ENCODE measurements at regions not wholly inside any gene's neighbourhood (a gene's known extent, or its start where the extent isn't known, plus 50 kb on each side); places are given as distances from the start of the nearest gene placed in this dataset.
"Not testable (repeated sequence)": the region's sequence is repeated elsewhere in the genome, so short reads cannot be mapped to it uniquely, and the experiment has no call there.

- ATAC-seq (no peak), DNase-seq (no peak)
- H3K4me1 Mint-ChIP-seq (ENCODE audit: low read depth), result peaks cover 7% of the 10 kb centered on the region
- no peaks in the 10 kb centered on the region for H3K9me3 Mint-ChIP-seq (ENCODE audit: insufficient read depth)
- H3K36me3 Mint-ChIP-seq (ENCODE audit: low read depth), result no peaks in the 10 kb centered on the region
- CTCF ChIA-PET, result interaction anchor here (1.8 kb wide), 1 partner anchor 229 kb away, joined by 4 read pairs; no protein-coding TSS in a partner anchor
- no peak overlapping the region for H3K4me3 Mint-ChIP-seq
- POLR2A ChIA-PET, result no interaction called here
- H3K27ac Mint-ChIP-seq, result no peak overlapping the region
- H3K27me3 Mint-ChIP-seq (ENCODE audit: low read depth), result peaks cover 3% of the 10 kb centered on the region
These were observed 73.6 kb upstream of the SLC45A1 start for GRCh38 chr1:8244304-8244703.

- DNase-seq, result no peak
- no peak overlapping the region for H3K4me3 Mint-ChIP-seq
- H3K27me3 Mint-ChIP-seq (ENCODE audit: low read depth), result peaks cover 3% of the 10 kb centered on the region
- CTCF ChIA-PET, result interaction anchor here (1.4 kb wide), 1 partner anchor 9 kb away, joined by 4 read pairs; no protein-coding TSS in a partner anchor
- no peaks in the 10 kb centered on the region for H3K9me3 Mint-ChIP-seq (ENCODE audit: insufficient read depth)
- no peaks in the 10 kb centered on the region for H3K36me3 Mint-ChIP-seq (ENCODE audit: low read depth)
- H3K27ac Mint-ChIP-seq, result no peak overlapping the region
- ATAC-seq, result no peak
- peaks cover 7% of the 10 kb centered on the region for H3K4me1 Mint-ChIP-seq (ENCODE audit: low read depth)
- POLR2A ChIA-PET, result no interaction called here
These were observed 75.4 kb upstream of the SLC45A1 start for GRCh38 chr1:8242498-8242897.

GRCh38 chr1:8241417-8242014, 76.4 kb upstream of the SLC45A1 start:
- Mint-ChIP-seq H3K9me3 (ENCODE audit: insufficient read depth) (no peaks in the 10 kb centered on the region), H3K36me3 (ENCODE audit: low read depth) (no peaks in the 10 kb centered on the region), H3K27ac (no peak overlapping the region), H3K4me1 (ENCODE audit: low read depth) (peaks cover 7% of the 10 kb centered on the region), H3K4me3 (no peak overlapping the region), H3K27me3 (ENCODE audit: low read depth) (peaks cover 5% of the 10 kb centered on the region)
- ChIA-PET POLR2A (no interaction called here), CTCF (interaction anchor here (1.4 kb wide), 1 partner anchor 10 kb away, joined by 4 read pairs; no protein-coding TSS in a partner anchor)
- DNase-seq, result no peak
- ATAC-seq, result no peak

- Mint-ChIP-seq H3K9me3 (ENCODE audit: insufficient read depth) (no peaks in the 10 kb centered on the region), H3K4me1 (ENCODE audit: low read depth) (peaks cover 7% of the 10 kb centered on the region), H3K36me3 (ENCODE audit: low read depth) (no peaks in the 10 kb centered on the region), H3K4me3 (no peak overlapping the region), H3K27ac (no peak overlapping the region), H3K27me3 (ENCODE audit: low read depth) (peaks cover 5% of the 10 kb centered on the region)
- DNase-seq, result no peak
- ChIA-PET CTCF (no interaction called here), POLR2A (no interaction called here)
- ATAC-seq, result no peak
These were observed 78.4 kb upstream of the SLC45A1 start for GRCh38 chr1:8239306-8240023.

- Mint-ChIP-seq H3K27ac (no peak overlapping the region), H3K9me3 (ENCODE audit: insufficient read depth) (no peaks in the 10 kb centered on the region), H3K4me1 (ENCODE audit: low read depth) (peaks cover 7% of the 10 kb centered on the region), H3K4me3 (no peak overlapping the region), H3K36me3 (ENCODE audit: low read depth) (no peaks in the 10 kb centered on the region), H3K27me3 (ENCODE audit: low read depth) (peaks cover 5% of the 10 kb centered on the region)
- CTCF ChIA-PET, result no interaction called here
- POLR2A ChIA-PET, result no interaction called here
- ATAC-seq, result no peak
- DNase-seq, result no peak
These were observed 78.9 kb upstream of the SLC45A1 start for GRCh38 chr1:8239039-8239305.

- no peak overlapping the region for H3K4me3 Mint-ChIP-seq
These were observed 79.5 kb upstream of the SLC45A1 start for GRCh38 chr1:8238141-8239038.

GRCh38 chr1:8232036-8232757, 85.7 kb upstream of the SLC45A1 start:
- DNase-seq (no peak), ATAC-seq (no peak)
- ChIA-PET CTCF (no interaction called here), POLR2A (no interaction called here)
- Mint-ChIP-seq H3K4me1 (ENCODE audit: low read depth) (no peaks in the 10 kb centered on the region), H3K27me3 (ENCODE audit: low read depth) (peaks cover 19% of the 10 kb centered on the region), H3K9me3 (ENCODE audit: insufficient read depth) (no peaks in the 10 kb centered on the region), H3K27ac (no peak overlapping the region), H3K4me3 (no peak overlapping the region), H3K36me3 (ENCODE audit: low read depth) (no peaks in the 10 kb centered on the region)

More at GRCh38 chr1:8238141-8239038, 79.5 kb upstream of the SLC45A1 start:
- ChIA-PET CTCF (no interaction called here), POLR2A (no interaction called here)
- Mint-ChIP-seq H3K4me1 (ENCODE audit: low read depth) (peaks cover 7% of the 10 kb centered on the region), H3K27ac (no peak overlapping the region), H3K36me3 (ENCODE audit: low read depth) (no peaks in the 10 kb centered on the region), H3K27me3 (ENCODE audit: low read depth) (peaks cover 5% of the 10 kb centered on the region), H3K9me3 (ENCODE audit: insufficient read depth) (no peaks in the 10 kb centered on the region)
- ATAC-seq (no peak), DNase-seq (no peak)

- no peak overlapping the region for H3K27ac Mint-ChIP-seq
- H3K36me3 Mint-ChIP-seq (ENCODE audit: low read depth), result no peaks in the 10 kb centered on the region
- POLR2A ChIA-PET, result no interaction called here
- no peak for DNase-seq
- no peak for ATAC-seq
- peaks cover 24% of the 10 kb centered on the region for H3K27me3 Mint-ChIP-seq (ENCODE audit: low read depth)
- CTCF ChIA-PET, result no interaction called here
- H3K4me1 Mint-ChIP-seq (ENCODE audit: low read depth), result no peaks in the 10 kb centered on the region
- H3K4me3 Mint-ChIP-seq, result no peak overlapping the region
- H3K9me3 Mint-ChIP-seq (ENCODE audit: insufficient read depth), result no peaks in the 10 kb centered on the region
These were observed 87.7 kb upstream of the SLC45A1 start for GRCh38 chr1:8230292-8230621.

- H3K4me3 Mint-ChIP-seq, result no peak overlapping the region
- H3K27ac Mint-ChIP-seq, result no peak overlapping the region
- no peaks in the 10 kb centered on the region for H3K4me1 Mint-ChIP-seq (ENCODE audit: low read depth)
- POLR2A ChIA-PET, result no interaction called here
- no peak for ATAC-seq
- H3K27me3 Mint-ChIP-seq (ENCODE audit: low read depth), result peaks cover 24% of the 10 kb centered on the region
- no peak for DNase-seq
- CTCF ChIA-PET, result no interaction called here
- no peaks in the 10 kb centered on the region for H3K36me3 Mint-ChIP-seq (ENCODE audit: low read depth)
- H3K9me3 Mint-ChIP-seq (ENCODE audit: insufficient read depth), result no peaks in the 10 kb centered on the region
These were observed 89.7 kb upstream of the SLC45A1 start for GRCh38 chr1:8228253-8228652.

- DNase-seq; ATAC-seq; H3K9me3 Mint-ChIP-seq (ENCODE audit: insufficient read depth); H3K4me1 Mint-ChIP-seq (ENCODE audit: low read depth); CTCF ChIA-PET; H3K36me3 Mint-ChIP-seq (ENCODE audit: low read depth); H3K27ac Mint-ChIP-seq; H3K4me3 Mint-ChIP-seq: not testable (repeated sequence)
- POLR2A ChIA-PET, result interaction anchor here (0.7 kb wide), 1 partner anchor 18 kb away, joined by 3 read pairs; no protein-coding TSS in a partner anchor
- H3K27me3 Mint-ChIP-seq (ENCODE audit: low read depth), result peaks cover 24% of the 10 kb centered on the region
These were observed 90.2 kb upstream of the SLC45A1 start for GRCh38 chr1:8227674-8228073.

GRCh38 chr1:8226747-8227146, 91.2 kb upstream of the SLC45A1 start:
- DNase-seq, result no peak
- Mint-ChIP-seq H3K9me3 (ENCODE audit: insufficient read depth) (no peaks in the 10 kb centered on the region), H3K4me3 (no peak overlapping the region), H3K27ac (no peak overlapping the region), H3K4me1 (ENCODE audit: low read depth) (no peaks in the 10 kb centered on the region), H3K36me3 (ENCODE audit: low read depth) (no peaks in the 10 kb centered on the region), H3K27me3 (ENCODE audit: low read depth) (peaks cover 24% of the 10 kb centered on the region)
- ChIA-PET POLR2A (no interaction called here), CTCF (no interaction called here)
- no peak for ATAC-seq

- DNase-seq; H3K4me3 Mint-ChIP-seq; H3K36me3 Mint-ChIP-seq (ENCODE audit: low read depth); H3K9me3 Mint-ChIP-seq (ENCODE audit: insufficient read depth); CTCF ChIA-PET; H3K4me1 Mint-ChIP-seq (ENCODE audit: low read depth); POLR2A ChIA-PET; H3K27ac Mint-ChIP-seq; ATAC-seq: not testable (repeated sequence)
- H3K27me3 Mint-ChIP-seq (ENCODE audit: low read depth), result peaks cover 24% of the 10 kb centered on the region
These were observed 91.9 kb upstream of the SLC45A1 start for GRCh38 chr1:8226024-8226423.
